Muscle layer of duodenum (tissue), 2 donors: ENCODE measurements at regions not wholly inside any gene's neighbourhood (a gene's known extent, or its start where the extent isn't known, plus 50 kb on each side); places are given as distances from the start of the nearest gene placed in this dataset.

Source experiments
- H3K27ac ChIP-seq: one replicate; pipeline ENCODE4 v1.7.0; 2013; ENCODE audit warnings: mild to moderate bottlenecking, low read length
- H3K27me3 ChIP-seq: one replicate; pipeline ENCODE4 v1.7.0; 2013; ENCODE audit warnings: low read depth, mild to moderate bottlenecking, control low read depth, low read length
- H3K36me3 ChIP-seq, 2 donors: one replicate each; pipeline ENCODE4 v1.7.0; 2013; ENCODE audit warnings: low read length in 2 of 2, control low read depth in 1 of 2, mild to moderate bottlenecking in 1 of 2; ENCODE audit not compliant: insufficient read depth in 2 of 2, control insufficient read depth in 1 of 2
- H3K4me1 ChIP-seq, 2 donors: one replicate each; pipeline ENCODE4 v1.7.0; 2013; ENCODE audit warnings: low read length in 2 of 2, mild to moderate bottlenecking in 2 of 2, control low read depth in 1 of 2, moderate library complexity in 1 of 2; ENCODE audit not compliant: insufficient read depth in 2 of 2, control insufficient read depth in 1 of 2
- H3K4me3 ChIP-seq, 2 donors: one replicate each; pipeline ENCODE4 v1.7.0; 2013; ENCODE audit warnings: low read length in 2 of 2, low read depth in 1 of 2, mild to moderate bottlenecking in 1 of 2
- H3K9me3 ChIP-seq, 2 donors: one replicate each; pipeline ENCODE4 v1.7.0; 2013; ENCODE audit warnings: low read length in 2 of 2, control low read depth in 1 of 2, mild to moderate bottlenecking in 1 of 2; ENCODE audit not compliant: control insufficient read depth in 1 of 2
- donor health status: healthy.

DNA sequence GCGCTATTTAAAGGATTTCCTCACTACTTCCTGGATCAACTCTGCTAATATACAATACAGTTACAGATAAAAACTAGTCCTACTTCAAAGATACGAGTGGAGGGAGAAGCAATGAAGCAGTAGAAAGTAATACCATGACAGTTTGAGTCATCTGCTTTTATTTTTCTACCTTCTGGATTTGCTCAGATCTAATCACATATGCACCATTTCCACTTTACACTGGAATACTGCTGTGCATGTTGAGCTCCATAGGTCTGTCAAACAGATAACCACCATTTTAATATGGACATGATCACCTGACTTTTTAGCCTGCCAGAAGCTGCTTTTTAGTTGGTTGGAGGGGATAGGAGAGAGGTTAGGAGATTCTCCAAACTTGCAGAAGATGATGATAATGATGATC lies 92.5 kb downstream of the MMUT start:
- Histone ChIP-seq H3K9me3 (peaks cover 0 to 4% of the 10 kb centered on the region in 2 donors), H3K36me3 (no peaks in the 10 kb centered on the region), H3K4me3 (no peak overlapping the region), H3K27me3 (no peaks in the 10 kb centered on the region), H3K27ac (no peak overlapping the region), H3K4me1 (no peaks in the 10 kb centered on the region)

DNA sequence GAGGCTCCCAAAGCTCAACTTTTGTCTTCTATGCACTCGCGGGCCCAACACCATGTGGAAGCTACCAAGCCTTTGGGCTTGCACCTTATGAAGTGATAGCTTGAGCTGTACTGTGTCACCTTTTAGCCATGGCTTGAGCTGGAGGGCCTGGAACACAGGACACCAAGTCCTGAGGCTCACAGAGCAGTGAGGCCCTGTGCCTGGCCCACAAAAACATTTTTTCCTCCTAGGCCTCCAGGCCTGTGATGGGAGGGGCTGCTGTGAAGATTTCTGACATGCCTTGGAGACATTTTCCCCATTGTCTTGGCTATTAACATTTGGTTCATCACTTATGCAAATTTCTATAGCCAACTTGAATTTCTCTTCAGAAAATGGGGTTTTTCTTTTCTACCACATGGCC lies 96.5 kb downstream of the MMUT start:
- Histone ChIP-seq H3K36me3 (no peaks in the 10 kb centered on the region), H3K27ac (no peak overlapping the region), H3K4me1 (no peaks in the 10 kb centered on the region)

DNA sequence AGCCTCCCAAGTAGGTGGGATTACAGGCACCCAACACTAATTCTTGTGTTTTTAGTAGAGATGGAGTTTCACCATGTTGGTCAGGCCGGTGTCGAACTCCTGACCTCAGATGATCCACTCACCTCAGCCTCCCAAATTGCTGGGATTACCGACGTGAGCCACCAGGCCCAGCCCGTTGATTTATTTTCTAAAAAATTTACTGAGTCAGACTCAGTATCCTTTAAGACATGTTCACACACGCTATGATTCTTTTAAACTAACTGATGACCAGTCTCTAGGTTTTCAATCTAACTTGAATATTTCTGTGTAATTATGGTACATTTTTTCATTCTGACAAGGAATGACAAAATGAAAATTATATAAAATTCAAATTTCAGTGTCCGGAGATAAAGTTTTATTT lies 114.5 kb downstream of the MMUT start:
- no peaks in the 10 kb centered on the region for H3K4me1 ChIP-seq
- no peak overlapping the region for H3K4me3 ChIP-seq
- H3K9me3 ChIP-seq = no peaks in the 10 kb centered on the region
- H3K27me3 ChIP-seq = no peaks in the 10 kb centered on the region
- no peaks in the 10 kb centered on the region for H3K36me3 ChIP-seq
- no peak overlapping the region for H3K27ac ChIP-seq

More for the DNA sequence above, 96.5 kb downstream of the MMUT start:
- Histone ChIP-seq H3K4me3 (no peak overlapping the region), H3K9me3 (peaks cover 0 to 4% of the 10 kb centered on the region in 2 donors), H3K27me3 (no peaks in the 10 kb centered on the region)

DNA sequence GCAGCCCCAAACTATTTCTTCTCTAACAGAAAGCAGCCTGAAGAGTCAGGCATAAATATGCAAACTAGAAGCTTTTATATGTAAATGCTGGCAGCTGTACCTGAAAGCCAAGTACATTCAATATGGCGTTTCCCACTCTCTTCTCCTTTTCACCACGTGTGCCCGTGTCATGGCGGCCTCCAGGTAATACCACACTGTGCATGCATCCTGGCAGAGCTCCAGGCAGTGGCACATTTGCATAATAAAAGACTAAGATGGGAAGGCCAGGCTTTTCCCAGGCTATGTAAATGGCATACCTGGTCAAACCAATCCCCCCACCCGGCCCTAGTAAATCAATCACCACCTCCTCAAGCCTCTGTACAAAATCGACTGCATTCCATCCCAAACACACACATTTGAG lies 120.6 kb downstream of the MMUT start:
- no peaks in the 10 kb centered on the region for H3K27me3 ChIP-seq
- no peak overlapping the region for H3K27ac ChIP-seq
- no peaks in the 10 kb centered on the region for H3K9me3 ChIP-seq
- no peaks in the 10 kb centered on the region for H3K36me3 ChIP-seq
- H3K4me1 ChIP-seq = no peaks in the 10 kb centered on the region
- no peak overlapping the region for H3K4me3 ChIP-seq

DNA sequence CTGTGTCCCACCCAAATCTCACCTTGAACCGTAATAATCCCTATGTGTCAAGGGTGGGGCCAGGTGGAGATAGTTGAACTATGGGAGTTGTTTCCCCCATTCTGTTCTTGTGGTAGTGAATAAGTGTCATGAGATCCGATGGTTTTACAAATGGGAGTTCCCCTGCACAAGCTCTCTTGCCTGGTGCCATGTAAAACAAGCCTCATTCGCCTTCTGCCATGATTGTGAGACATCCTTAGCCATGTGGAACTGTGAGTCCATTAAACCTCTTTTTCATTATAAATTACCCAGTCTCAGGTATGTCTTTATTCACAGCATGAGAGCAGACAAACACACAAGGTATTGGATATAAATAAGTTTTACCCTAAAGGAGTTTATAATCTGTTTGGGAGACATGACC lies 121.2 kb downstream of the MMUT start:
- H3K27me3 ChIP-seq = no peaks in the 10 kb centered on the region
- H3K9me3 ChIP-seq = peaks cover 0 to under 1% of the 10 kb centered on the region in 2 donors
- no peaks in the 10 kb centered on the region for H3K36me3 ChIP-seq
- no peak overlapping the region for H3K27ac ChIP-seq
- H3K4me3 ChIP-seq = no peak overlapping the region
- no peaks in the 10 kb centered on the region for H3K4me1 ChIP-seq

DNA sequence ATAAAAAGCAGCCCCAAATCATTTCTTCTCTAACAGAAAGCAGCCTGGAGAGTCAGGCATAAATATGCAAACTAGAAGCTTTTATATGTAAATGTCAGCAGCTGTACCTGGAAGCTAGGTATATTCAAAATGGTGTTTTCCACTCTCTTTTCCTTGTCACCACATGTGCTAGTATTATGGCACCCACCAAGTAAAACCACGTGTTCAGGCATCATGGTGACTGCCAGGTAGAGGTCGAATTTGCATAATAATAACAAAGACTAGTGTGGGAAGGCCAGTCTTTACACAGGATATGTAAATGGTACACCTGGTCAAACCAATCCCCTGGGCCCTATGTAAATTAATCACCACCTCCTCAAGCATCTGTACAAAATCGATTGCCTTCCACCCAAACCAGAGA lies 124.0 kb downstream of the MMUT start:
- peaks cover 0 to 4% of the 10 kb centered on the region in 2 donors for H3K9me3 ChIP-seq
- H3K27ac ChIP-seq = no peak overlapping the region
- no peaks in the 10 kb centered on the region for H3K36me3 ChIP-seq
- no peak overlapping the region for H3K4me3 ChIP-seq
- no peaks in the 10 kb centered on the region for H3K4me1 ChIP-seq
- no peaks in the 10 kb centered on the region for H3K27me3 ChIP-seq

DNA sequence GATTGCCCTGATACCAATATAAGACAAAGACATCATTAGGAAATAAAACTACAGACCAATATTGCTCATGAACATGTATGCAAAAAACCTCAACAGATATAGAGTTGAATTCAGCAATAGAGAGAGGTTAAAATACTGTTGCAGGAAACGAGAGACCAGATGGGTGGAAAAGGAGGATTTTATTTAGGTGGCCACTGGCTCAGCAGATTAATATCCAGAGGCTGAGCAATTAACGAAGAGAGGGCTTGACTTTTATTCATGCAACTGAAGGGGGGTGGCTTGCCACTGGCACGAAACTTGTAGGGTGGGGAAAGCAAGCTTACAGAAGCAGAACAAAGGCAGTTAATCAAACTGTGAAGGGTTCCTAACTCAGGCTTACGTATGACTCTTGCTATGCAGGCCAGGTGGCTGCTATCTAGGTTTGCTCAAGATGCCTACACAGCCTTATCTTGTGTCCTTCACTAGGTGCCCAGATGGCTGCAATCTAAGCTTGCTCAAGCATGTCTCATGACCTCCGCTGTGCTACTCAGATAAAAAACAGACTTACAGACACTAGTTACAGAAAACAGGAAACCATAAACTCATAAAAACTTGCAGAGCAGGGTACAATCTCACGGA lies 126.4 kb downstream of the MMUT start:
- Histone ChIP-seq H3K27me3 (no peaks in the 10 kb centered on the region), H3K9me3 (peaks cover 0 to 4% of the 10 kb centered on the region in 2 donors), H3K4me3 (no peak overlapping the region), H3K36me3 (no peaks in the 10 kb centered on the region), H3K4me1 (no peaks in the 10 kb centered on the region), H3K27ac (no peak overlapping the region)

DNA sequence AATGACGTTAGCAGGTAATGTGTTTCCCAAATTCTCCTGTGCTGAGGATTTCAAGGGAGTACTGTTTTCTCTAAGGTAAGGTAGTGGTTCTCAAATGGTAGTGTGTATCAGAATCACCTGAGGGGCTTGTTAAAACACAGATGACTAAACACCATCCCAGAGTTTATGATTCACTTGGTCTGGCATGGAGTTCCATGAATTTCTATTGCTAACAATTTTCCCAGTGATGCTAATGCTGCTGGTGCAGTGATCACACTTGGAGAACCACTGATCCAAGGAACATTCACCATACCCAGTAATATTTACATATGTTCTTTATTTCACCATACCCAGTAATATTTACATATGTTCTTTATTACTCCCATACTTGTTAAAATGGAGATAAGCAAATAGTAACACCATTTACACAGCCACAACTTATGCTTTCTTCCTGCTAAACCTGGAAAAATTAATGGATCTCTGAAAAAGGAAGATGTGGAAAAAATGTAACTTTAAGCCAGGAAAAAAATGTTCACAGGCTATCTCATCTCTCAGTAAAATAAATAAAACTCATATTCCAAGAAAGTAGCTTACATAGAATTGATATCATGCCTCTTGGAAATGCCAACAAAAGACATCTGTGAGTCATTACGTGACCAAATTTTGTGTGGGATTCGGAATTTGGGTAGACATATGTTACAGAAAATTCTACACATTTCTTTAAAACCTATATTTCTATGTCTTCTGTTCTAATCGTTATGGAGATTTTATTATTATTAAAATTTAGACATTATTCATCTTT lies 129.5 kb downstream of the MMUT start:
- Histone ChIP-seq H3K9me3 (peaks cover 0 to 4% of the 10 kb centered on the region in 2 donors), H3K27me3 (no peaks in the 10 kb centered on the region), H3K36me3 (no peaks in the 10 kb centered on the region), H3K4me1 (peaks cover 0 to 9% of the 10 kb centered on the region in 2 donors), H3K4me3 (no peak overlapping the region), H3K27ac (no peak overlapping the region)

DNA sequence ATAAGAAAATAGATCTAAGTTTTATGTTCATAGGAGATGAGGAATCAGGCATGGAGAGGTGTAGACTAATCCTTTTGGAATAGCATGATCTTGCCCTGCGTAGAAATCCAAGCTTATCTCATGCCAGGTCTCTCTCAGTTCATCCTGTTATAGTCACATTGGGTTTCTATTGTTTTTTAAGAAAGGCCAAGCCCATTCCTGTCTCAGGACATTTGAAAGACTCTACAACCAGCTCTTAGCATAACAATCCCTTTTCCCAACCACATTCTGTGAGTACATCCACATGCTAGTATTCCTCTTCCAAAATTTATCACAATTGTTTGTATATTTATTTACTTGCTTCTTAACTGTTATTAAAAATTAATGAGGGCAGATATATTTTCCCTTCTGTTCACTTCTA lies 130.3 kb downstream of the MMUT start:
- Histone ChIP-seq H3K4me1 (peaks cover 0 to 14% of the 10 kb centered on the region in 2 donors), H3K4me3 (no peak overlapping the region), H3K27me3 (no peaks in the 10 kb centered on the region), H3K27ac (no peak overlapping the region), H3K9me3 (peaks cover 0 to 4% of the 10 kb centered on the region in 2 donors), H3K36me3 (no peaks in the 10 kb centered on the region)

DNA sequence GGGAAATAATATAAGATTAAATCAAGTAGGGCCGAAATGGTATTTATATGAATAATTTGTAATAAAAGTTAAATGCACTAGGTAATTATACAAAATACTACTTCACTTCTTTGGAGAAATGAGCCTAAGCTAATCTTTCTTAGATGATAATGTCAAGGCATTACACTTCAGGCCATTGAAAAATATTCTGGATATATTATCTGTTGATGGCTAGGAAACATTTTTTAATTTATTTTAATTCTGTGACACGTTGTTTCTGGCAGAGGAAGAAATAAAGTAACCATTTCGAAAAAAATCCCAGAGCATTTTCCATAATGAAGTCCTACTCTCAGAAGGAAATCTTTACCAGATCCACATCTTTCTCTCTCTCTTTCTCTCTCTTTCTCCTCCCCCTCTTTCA lies 133.9 kb downstream of the MMUT start:
- H3K27me3 ChIP-seq = no peaks in the 10 kb centered on the region
- H3K4me3 ChIP-seq = no peak overlapping the region
- peaks cover 0 to 28% of the 10 kb centered on the region in 2 donors for H3K4me1 ChIP-seq
- H3K9me3 ChIP-seq = no peaks in the 10 kb centered on the region
- H3K27ac ChIP-seq = no peak overlapping the region
- no peaks in the 10 kb centered on the region for H3K36me3 ChIP-seq

DNA sequence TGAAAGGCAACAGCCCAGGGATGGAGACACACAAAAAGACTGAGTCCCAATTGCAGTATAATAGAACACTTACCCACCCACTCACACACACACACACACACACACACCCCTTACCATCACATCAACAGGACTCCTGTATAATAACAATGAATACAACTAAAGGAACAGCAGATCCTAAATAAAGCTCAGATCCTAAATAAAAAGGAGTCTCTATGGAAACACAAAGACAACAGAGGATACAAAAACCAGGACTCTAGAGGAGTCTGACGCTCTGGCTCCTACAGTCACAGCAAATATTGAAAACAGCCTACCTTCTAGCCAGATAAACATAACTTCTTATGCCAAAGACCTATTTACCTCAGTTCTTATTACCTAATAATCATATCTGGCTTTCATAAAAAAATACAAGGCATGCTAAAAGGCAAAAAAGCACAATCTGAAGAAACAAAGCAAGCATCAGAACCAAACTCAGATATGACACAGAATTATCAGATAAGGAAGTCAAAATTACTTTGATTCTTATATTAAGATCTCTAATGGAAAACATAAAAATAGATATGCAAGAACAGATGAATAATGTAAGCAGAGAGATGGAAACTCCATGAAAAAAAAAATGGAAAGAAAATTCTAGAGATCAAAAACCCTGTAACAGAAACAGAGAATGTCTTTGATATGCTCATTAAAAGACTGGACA lies 134.9 kb downstream of the MMUT start:
- H3K27me3 ChIP-seq = no peaks in the 10 kb centered on the region
- no peaks in the 10 kb centered on the region for H3K36me3 ChIP-seq
- H3K27ac ChIP-seq = no peak overlapping the region
- H3K9me3 ChIP-seq = no peaks in the 10 kb centered on the region
- H3K4me1 ChIP-seq = peaks cover 0 to 28% of the 10 kb centered on the region in 2 donors
- peak overlapping the region in 1 of 2 donors; percentile 3 for H3K4me3 ChIP-seq
